ENCODE measurements at regions not wholly inside any gene's neighbourhood (a gene's known extent, or its start where the extent isn't known, plus 50 kb on each side); places are given as distances from the start of the nearest gene placed in this dataset.

GRCh38 chr2:120826716-120827410 is 91.2 kb downstream of the GLI2 start:
- H3K36me3 ChIP-seq (ENCODE audit: control insufficient read depth in 3 of 3, insufficient read depth in 3 of 3, low read length in 3 of 3) = no peaks in the 10 kb centered on the region
- peak overlapping the region in 1 of 3 donors; percentile 3 for H3K9ac ChIP-seq (ENCODE audit: low read depth in 1 of 3, low read length in 3 of 3)
- H3K9me3 ChIP-seq (ENCODE audit: control insufficient read depth in 3 of 3, low read length in 3 of 3) = no peaks in the 10 kb centered on the region
- H3K27ac ChIP-seq (ENCODE audit: low read depth, low read length) = no peak overlapping the region
- peaks cover 7 to 16% (median 14%) of the 10 kb centered on the region in 3 donors for H3K4me1 ChIP-seq (ENCODE audit: control insufficient read depth in 3 of 3, insufficient read depth in 3 of 3, low read length in 3 of 3)
- H3K27me3 ChIP-seq (ENCODE audit: control insufficient read depth in 3 of 3, insufficient read depth in 3 of 3, low read length in 3 of 3) = peaks cover 6 to 9% (median 8%) of the 10 kb centered on the region in 3 donors
- H3K4me3 ChIP-seq (ENCODE audit: low read length in 3 of 3) = no peak overlapping the region

- Histone ChIP-seq H3K9ac (ENCODE audit: low read depth in 1 of 3, low read length in 3 of 3) (no peak overlapping the region), H3K27me3 (ENCODE audit: control insufficient read depth in 3 of 3, insufficient read depth in 3 of 3, low read length in 3 of 3) (peaks cover 6 to 9% (median 8%) of the 10 kb centered on the region in 3 donors), H3K4me1 (ENCODE audit: control insufficient read depth in 3 of 3, insufficient read depth in 3 of 3, low read length in 3 of 3) (peaks cover 7 to 16% (median 14%) of the 10 kb centered on the region in 3 donors), H3K36me3 (ENCODE audit: control insufficient read depth in 3 of 3, insufficient read depth in 3 of 3, low read length in 3 of 3) (no peaks in the 10 kb centered on the region), H3K9me3 (ENCODE audit: control insufficient read depth in 3 of 3, low read length in 3 of 3) (no peaks in the 10 kb centered on the region), H3K27ac (ENCODE audit: low read depth, low read length) (no peak overlapping the region), H3K4me3 (ENCODE audit: low read length in 3 of 3) (no peak overlapping the region)
These were observed 92.4 kb downstream of the GLI2 start for GRCh38 chr2:120828066-120828465.

DNA sequence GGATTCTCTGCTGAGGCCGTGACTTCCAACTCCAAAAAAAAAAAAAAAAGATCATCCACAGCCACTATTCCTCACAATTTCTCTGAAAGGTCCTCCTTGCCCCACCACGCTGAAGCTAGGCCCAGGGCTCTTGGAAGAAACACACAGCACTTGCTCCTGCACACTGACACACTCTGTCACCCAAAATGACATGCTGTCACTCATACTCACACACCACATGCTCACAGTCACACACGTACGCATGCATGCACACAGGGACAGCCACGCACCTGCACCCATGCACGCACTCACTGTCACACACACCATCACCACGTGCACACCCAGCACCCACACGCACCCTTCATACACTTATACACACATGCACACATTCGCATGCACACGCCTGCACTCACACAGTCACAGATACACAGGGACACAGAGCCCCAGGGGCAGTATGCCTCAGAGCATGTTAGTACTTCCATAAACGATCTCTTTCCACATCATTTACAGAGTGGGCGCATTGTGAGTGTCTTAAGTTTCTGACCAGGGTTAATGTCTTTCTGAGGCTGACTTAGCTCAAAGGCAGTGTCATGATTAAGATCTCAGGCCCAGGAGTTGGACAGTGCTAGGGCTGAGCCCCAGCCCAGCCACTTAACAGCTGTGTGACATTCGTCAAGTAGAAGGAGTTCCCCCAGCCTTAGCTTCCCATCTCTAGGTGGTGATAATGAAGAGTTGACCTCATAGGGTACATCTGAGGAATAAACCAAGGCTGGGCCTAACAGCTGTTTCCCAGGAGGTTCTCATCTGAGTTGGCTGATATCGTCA is 93.4 kb downstream of the GLI2 start:
- Histone ChIP-seq H3K27me3 (ENCODE audit: control insufficient read depth in 3 of 3, insufficient read depth in 3 of 3, low read length in 3 of 3) (peaks cover 6 to 9% (median 8%) of the 10 kb centered on the region in 3 donors), H3K4me1 (ENCODE audit: control insufficient read depth in 3 of 3, insufficient read depth in 3 of 3, low read length in 3 of 3) (peaks cover 7 to 16% (median 14%) of the 10 kb centered on the region in 3 donors), H3K4me3 (ENCODE audit: low read length in 3 of 3) (no peak overlapping the region)

GRCh38 chr2:120829633-120830025 is 94.0 kb downstream of the GLI2 start:
- Histone ChIP-seq H3K27ac (ENCODE audit: low read depth, low read length) (no peak overlapping the region), H3K4me1 (ENCODE audit: control insufficient read depth in 3 of 3, insufficient read depth in 3 of 3, low read length in 3 of 3) (peaks cover 7 to 16% (median 14%) of the 10 kb centered on the region in 3 donors), H3K36me3 (ENCODE audit: control insufficient read depth in 3 of 3, insufficient read depth in 3 of 3, low read length in 3 of 3) (no peaks in the 10 kb centered on the region), H3K9ac (ENCODE audit: low read depth in 1 of 3, low read length in 3 of 3) (no peak overlapping the region), H3K9me3 (ENCODE audit: control insufficient read depth in 3 of 3, low read length in 3 of 3) (no peaks in the 10 kb centered on the region), H3K4me3 (ENCODE audit: low read length in 3 of 3) (no peak overlapping the region), H3K27me3 (ENCODE audit: control insufficient read depth in 3 of 3, insufficient read depth in 3 of 3, low read length in 3 of 3) (peaks cover 6 to 9% (median 8%) of the 10 kb centered on the region in 3 donors)

More for the DNA sequence above, 93.4 kb downstream of the GLI2 start:
- Histone ChIP-seq H3K9ac (ENCODE audit: low read depth in 1 of 3, low read length in 3 of 3) (no peak overlapping the region), H3K36me3 (ENCODE audit: control insufficient read depth in 3 of 3, insufficient read depth in 3 of 3, low read length in 3 of 3) (no peaks in the 10 kb centered on the region), H3K9me3 (ENCODE audit: control insufficient read depth in 3 of 3, low read length in 3 of 3) (no peaks in the 10 kb centered on the region), H3K27ac (ENCODE audit: low read depth, low read length) (no peak overlapping the region)

DNA sequence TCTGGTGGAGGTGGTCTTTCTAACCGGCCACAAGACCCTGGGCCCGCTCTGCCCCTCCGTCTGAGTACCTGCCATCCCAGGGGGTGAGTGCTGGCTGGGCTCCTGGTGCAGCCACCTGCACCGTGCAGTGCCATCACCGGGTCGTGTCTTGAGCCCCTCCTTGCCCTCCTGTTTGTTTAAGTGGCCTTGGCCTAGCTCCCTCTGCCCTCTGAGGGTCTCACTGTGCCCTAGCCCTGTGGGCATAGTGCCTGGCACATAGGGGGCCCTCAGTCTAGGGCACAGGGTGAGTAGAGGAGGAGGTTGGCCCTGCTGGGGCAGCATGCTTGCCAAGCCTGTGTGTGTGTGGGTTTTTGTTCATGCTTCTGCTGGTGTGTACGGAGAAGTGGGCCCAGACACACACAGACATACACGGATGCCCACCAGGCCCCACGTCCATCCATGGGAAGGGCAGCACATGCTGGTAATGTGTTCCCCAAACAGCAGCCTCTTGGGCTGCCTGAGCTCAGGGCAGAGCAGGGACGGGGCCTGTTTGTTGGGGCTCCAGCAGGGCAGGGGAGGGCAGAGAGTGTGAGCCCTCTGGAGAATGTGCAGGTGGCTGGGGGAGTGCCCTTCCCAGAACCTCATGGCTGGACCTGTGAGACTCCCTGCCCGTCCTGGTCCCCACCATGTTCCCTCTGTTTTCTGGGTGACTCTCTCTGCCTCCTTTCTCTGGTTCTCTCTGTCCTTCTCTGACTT is 94.6 kb downstream of the GLI2 start:
- no peak overlapping the region for H3K27ac ChIP-seq (ENCODE audit: low read depth, low read length)
- H3K9me3 ChIP-seq (ENCODE audit: control insufficient read depth in 3 of 3, low read length in 3 of 3) = no peaks in the 10 kb centered on the region
- peaks cover 6 to 9% (median 6%) of the 10 kb centered on the region in 3 donors for H3K27me3 ChIP-seq (ENCODE audit: control insufficient read depth in 3 of 3, insufficient read depth in 3 of 3, low read length in 3 of 3)
- no peak overlapping the region for H3K9ac ChIP-seq (ENCODE audit: low read depth in 1 of 3, low read length in 3 of 3)
- peaks cover 7 to 14% (median 13%) of the 10 kb centered on the region in 3 donors for H3K4me1 ChIP-seq (ENCODE audit: control insufficient read depth in 3 of 3, insufficient read depth in 3 of 3, low read length in 3 of 3)
- H3K36me3 ChIP-seq (ENCODE audit: control insufficient read depth in 3 of 3, insufficient read depth in 3 of 3, low read length in 3 of 3) = no peaks in the 10 kb centered on the region
- H3K4me3 ChIP-seq (ENCODE audit: low read length in 3 of 3) = no peak overlapping the region

DNA sequence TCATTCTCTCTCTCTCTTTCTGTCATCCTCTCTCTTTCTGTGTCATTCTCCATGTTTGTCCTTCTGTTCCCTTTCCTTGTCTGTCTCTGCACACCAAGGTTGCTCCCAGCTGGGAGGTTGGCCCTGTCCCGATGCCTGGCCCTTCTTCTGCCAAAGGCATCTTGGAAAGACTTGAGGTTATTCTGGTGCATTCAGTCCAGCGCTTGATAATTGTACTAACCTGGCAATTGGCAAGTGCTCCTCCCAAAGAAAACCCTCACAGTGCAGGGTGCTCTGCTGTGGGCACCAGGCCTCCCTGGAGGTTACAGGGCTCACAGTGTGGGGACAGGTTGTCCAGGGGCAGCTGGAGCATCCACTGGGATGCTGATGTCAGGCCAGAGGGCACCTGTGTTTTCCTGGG is 95.4 kb downstream of the GLI2 start:
- Histone ChIP-seq H3K9me3 (ENCODE audit: control insufficient read depth in 3 of 3, low read length in 3 of 3) (no peaks in the 10 kb centered on the region), H3K4me1 (ENCODE audit: control insufficient read depth in 3 of 3, insufficient read depth in 3 of 3, low read length in 3 of 3) (peaks cover 5 to 7% (median 5%) of the 10 kb centered on the region in 3 donors), H3K27me3 (ENCODE audit: control insufficient read depth in 3 of 3, insufficient read depth in 3 of 3, low read length in 3 of 3) (peaks cover 3 to 9% (median 6%) of the 10 kb centered on the region in 3 donors), H3K9ac (ENCODE audit: low read depth in 1 of 3, low read length in 3 of 3) (peak overlapping the region in 1 of 3 donors; percentile 16), H3K36me3 (ENCODE audit: control insufficient read depth in 3 of 3, insufficient read depth in 3 of 3, low read length in 3 of 3) (no peaks in the 10 kb centered on the region), H3K4me3 (ENCODE audit: low read length in 3 of 3) (no peak overlapping the region), H3K27ac (ENCODE audit: low read depth, low read length) (no peak overlapping the region)

- no peaks in the 10 kb centered on the region for H3K36me3 ChIP-seq (ENCODE audit: control insufficient read depth in 3 of 3, insufficient read depth in 3 of 3, low read length in 3 of 3)
- peaks cover 0 to 5% (median under 1%) of the 10 kb centered on the region in 3 donors for H3K27me3 ChIP-seq (ENCODE audit: control insufficient read depth in 3 of 3, insufficient read depth in 3 of 3, low read length in 3 of 3)
- no peak overlapping the region for H3K4me3 ChIP-seq (ENCODE audit: low read length in 3 of 3)
- no peaks in the 10 kb centered on the region for H3K4me1 ChIP-seq (ENCODE audit: control insufficient read depth in 3 of 3, insufficient read depth in 3 of 3, low read length in 3 of 3)
- H3K9ac ChIP-seq (ENCODE audit: low read depth in 1 of 3, low read length in 3 of 3) = no peak overlapping the region
- no peaks in the 10 kb centered on the region for H3K9me3 ChIP-seq (ENCODE audit: control insufficient read depth in 3 of 3, low read length in 3 of 3)
- no peak overlapping the region for H3K27ac ChIP-seq (ENCODE audit: low read depth, low read length)
These were observed 96.2 kb downstream of the GLI2 start for GRCh38 chr2:120831891-120832290.

DNA sequence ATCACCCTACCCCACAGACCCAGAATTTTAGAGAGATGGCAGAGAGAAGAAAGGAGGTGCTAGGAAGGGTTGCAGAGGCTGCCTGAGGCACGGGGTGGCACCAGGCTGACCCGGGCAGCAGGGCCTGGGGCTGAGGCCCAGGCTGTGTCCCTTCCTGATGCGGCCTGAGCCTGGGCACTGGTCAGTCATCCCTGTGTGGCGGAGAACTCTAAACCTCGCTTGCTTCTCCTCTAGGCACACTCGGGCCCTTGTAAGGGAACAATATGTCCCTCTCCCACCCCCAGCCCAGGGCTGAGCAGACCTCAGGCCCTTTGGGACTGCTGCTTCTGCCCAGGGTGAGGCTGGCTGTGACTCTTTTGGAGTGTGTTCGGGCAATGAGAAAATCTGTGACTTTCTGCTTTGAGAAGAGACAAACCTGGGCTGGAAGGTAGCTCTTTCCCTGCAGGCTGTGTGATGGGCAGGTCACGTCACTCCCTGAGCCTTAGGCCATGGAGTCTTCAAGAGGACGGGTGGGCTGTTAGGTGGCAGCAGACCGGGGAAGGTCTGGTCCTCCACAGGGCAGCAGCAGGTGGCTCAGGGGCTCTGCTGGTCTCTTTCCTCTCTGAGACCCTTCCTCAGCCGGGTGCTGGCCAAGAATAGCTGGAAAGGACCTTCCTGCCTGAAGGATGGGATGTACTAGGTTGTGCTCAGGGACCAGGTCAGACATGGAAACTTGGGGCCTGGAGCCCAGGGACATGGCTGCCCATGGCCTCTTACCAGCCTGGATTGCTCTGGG is 96.8 kb downstream of the GLI2 start:
- Histone ChIP-seq H3K27ac (ENCODE audit: low read depth, low read length) (no peak overlapping the region), H3K36me3 (ENCODE audit: control insufficient read depth in 3 of 3, insufficient read depth in 3 of 3, low read length in 3 of 3) (no peaks in the 10 kb centered on the region), H3K9me3 (ENCODE audit: control insufficient read depth in 3 of 3, low read length in 3 of 3) (no peaks in the 10 kb centered on the region), H3K4me3 (ENCODE audit: low read length in 3 of 3) (no peak overlapping the region), H3K4me1 (ENCODE audit: control insufficient read depth in 3 of 3, insufficient read depth in 3 of 3, low read length in 3 of 3) (no peaks in the 10 kb centered on the region), H3K9ac (ENCODE audit: low read depth in 1 of 3, low read length in 3 of 3) (no peak overlapping the region), H3K27me3 (ENCODE audit: control insufficient read depth in 3 of 3, insufficient read depth in 3 of 3, low read length in 3 of 3) (no peaks in the 10 kb centered on the region)

DNA sequence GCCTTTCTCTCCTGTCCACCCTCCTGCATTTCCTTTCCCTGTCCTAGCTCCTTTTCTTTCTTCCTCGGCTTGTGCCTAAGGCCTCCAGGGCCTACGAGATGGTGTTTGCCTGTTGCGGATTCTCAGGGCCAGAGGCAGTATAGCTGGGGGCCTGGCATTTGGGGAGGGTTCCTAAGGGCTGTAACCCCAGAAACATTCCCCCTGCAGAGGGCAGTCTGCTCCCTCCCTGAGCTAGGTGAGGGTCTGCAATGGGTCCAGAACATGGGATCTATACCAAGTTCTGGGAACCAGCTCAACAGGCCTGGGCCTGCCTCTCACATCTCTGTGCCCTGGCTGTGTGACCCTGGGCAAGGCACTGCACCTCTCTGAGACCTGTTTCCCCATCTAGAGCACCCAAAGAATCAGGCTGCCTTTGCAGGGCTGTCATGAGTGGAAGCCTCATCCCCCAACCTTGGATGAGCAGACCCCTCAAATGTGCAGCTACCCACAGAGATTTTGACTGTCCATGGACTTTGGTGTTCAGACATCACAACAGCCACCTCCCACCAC is 97.5 kb downstream of the GLI2 start:
- H3K36me3 ChIP-seq (ENCODE audit: control insufficient read depth in 3 of 3, insufficient read depth in 3 of 3, low read length in 3 of 3) = no peaks in the 10 kb centered on the region
- H3K27me3 ChIP-seq (ENCODE audit: control insufficient read depth in 3 of 3, insufficient read depth in 3 of 3, low read length in 3 of 3) = no peaks in the 10 kb centered on the region
- H3K4me1 ChIP-seq (ENCODE audit: control insufficient read depth in 3 of 3, insufficient read depth in 3 of 3, low read length in 3 of 3) = no peaks in the 10 kb centered on the region
- H3K4me3 ChIP-seq (ENCODE audit: low read length in 3 of 3) = no peak overlapping the region
- H3K9ac ChIP-seq (ENCODE audit: low read depth in 1 of 3, low read length in 3 of 3) = no peak overlapping the region
- no peaks in the 10 kb centered on the region for H3K9me3 ChIP-seq (ENCODE audit: control insufficient read depth in 3 of 3, low read length in 3 of 3)
- no peak overlapping the region for H3K27ac ChIP-seq (ENCODE audit: low read depth, low read length)

Data from skeletal muscle tissue (tissue), 3 donors.